Activated B cell treated with CpG ODN at 0.5 μM for 24 hours (primary cell): ENCODE measurements at regions not wholly inside any gene's neighbourhood (a gene's known extent, or its start where the extent isn't known, plus 50 kb on each side); places are given as distances from the start of the nearest gene placed in this dataset.

Experiments
- ATAC-seq: fragments of 200-7000 bp; cut with Tn5 transposase; one replicate; pipeline ENCODE4 v1.10.0; 2021; ENCODE audit warnings: low read depth, mild to moderate bottlenecking, moderate library complexity
- CTCF ChIA-PET: fragments of 350-600 bp; sonication (Branson Sonifier 250); formaldehyde crosslinking; loops from one replicate; lab custom pipeline; 2021; ENCODE audit warnings: antibody characterized with exemption; lab: Charles Lee
- POLR2A ChIA-PET: fragments of 350-600 bp; sonication (Branson Sonifier 250); formaldehyde crosslinking; loops from one replicate; lab custom pipeline; 2021; ENCODE audit warnings: antibody characterized with exemption; lab: Charles Lee
- DNase-seq: peaks from one replicate; pipeline ENCODE4 v3.0.0; 2022
- H3K27ac Mint-ChIP-seq: one replicate; pipeline ENCODE4 v1.8.0; 2020; ENCODE audit warnings: mixed read lengths
- H3K27me3 Mint-ChIP-seq: one replicate; pipeline ENCODE4 v1.8.0; 2021; ENCODE audit warnings: mixed read lengths
- H3K36me3 Mint-ChIP-seq: one replicate; pipeline ENCODE4 v1.8.0; 2021; ENCODE audit warnings: low read depth, mixed read lengths
- H3K4me1 Mint-ChIP-seq: one replicate; pipeline ENCODE4 v1.8.0; 2021; ENCODE audit warnings: mixed read lengths
- H3K4me3 Mint-ChIP-seq: one replicate; pipeline ENCODE4 v1.8.0; 2020; ENCODE audit warnings: mild to moderate bottlenecking, mixed read lengths
- H3K9me3 Mint-ChIP-seq: one replicate; pipeline ENCODE4 v1.8.0; 2020; ENCODE audit warnings: mixed read lengths
- CTCF ChIP-seq: fragments of 200-600 bp; IDR thresholded peaks from one replicate; pipeline ENCODE4 v1.8.0; 2022; ENCODE audit warnings: antibody characterized with exemption, mild to moderate bottlenecking
- intact Hi-C: fragments of 100-400 bp; cut with micrococcal nuclease; formaldehyde crosslinking; loops from one replicate; pipeline ENCODE4 v1.15.1; 2024

GRCh38 chr2:129376426-129377077 is 602.9 kb upstream of the RAB6C start:
- intact Hi-C loops: no loop called here
- Mint-ChIP-seq H3K36me3 (no peaks in the 10 kb centered on the region), H3K27me3 (no peaks in the 10 kb centered on the region), H3K9me3 (peaks cover 4% of the 10 kb centered on the region), H3K4me1 (peaks cover 7% of the 10 kb centered on the region), H3K4me3 (no peak overlapping the region), H3K27ac (no peak overlapping the region)
- ATAC-seq: no peak
- no peak for TF ChIP-seq CTCF
- ChIA-PET CTCF (no interaction called here), POLR2A (no interaction called here)
- DNase-seq: no peak

GRCh38 chr2:129377078-129377469 is 602.4 kb upstream of the RAB6C start:
- Mint-ChIP-seq H3K36me3 (no peaks in the 10 kb centered on the region), H3K4me3 (no peak overlapping the region), H3K27me3 (no peaks in the 10 kb centered on the region), H3K9me3 (peaks cover 6% of the 10 kb centered on the region), H3K4me1 (peaks cover 7% of the 10 kb centered on the region), H3K27ac (no peak overlapping the region)
- ChIA-PET POLR2A (no interaction called here), CTCF (no interaction called here)
- intact Hi-C loops: no loop called here
- ATAC-seq (no peak), DNase-seq (no peak)
- TF ChIP-seq CTCF: no peak

GRCh38 chr2:129378186-129378585 is 601.3 kb upstream of the RAB6C start:
- CTCF ChIA-PET: no interaction called here
- Mint-ChIP-seq H3K27me3 (no peaks in the 10 kb centered on the region), H3K36me3 (no peaks in the 10 kb centered on the region), H3K4me3 (no peak overlapping the region), H3K9me3 (peaks cover 11% of the 10 kb centered on the region), H3K27ac (no peak overlapping the region), H3K4me1 (peaks cover 7% of the 10 kb centered on the region)
- no peak for DNase-seq
- no peak for TF ChIP-seq CTCF
- ATAC-seq: no peak
- POLR2A ChIA-PET: no interaction called here
- intact Hi-C loops: no loop called here

GRCh38 chr2:129379411-129379810 is 600.1 kb upstream of the RAB6C start:
- no peak overlapping the region for H3K4me3 Mint-ChIP-seq
- no peaks in the 10 kb centered on the region for H3K27me3 Mint-ChIP-seq
- no peak for TF ChIP-seq CTCF
- ChIA-PET CTCF (no interaction called here), POLR2A (no interaction called here)
- no peaks in the 10 kb centered on the region for H3K36me3 Mint-ChIP-seq
- DNase-seq (no peak), ATAC-seq (no peak)
- H3K4me1 Mint-ChIP-seq: peaks cover 7% of the 10 kb centered on the region
- H3K9me3 Mint-ChIP-seq: peaks cover 11% of the 10 kb centered on the region
- intact Hi-C loops: no loop called here
- no peak overlapping the region for H3K27ac Mint-ChIP-seq

GRCh38 chr2:129381789-129382188 is 597.7 kb upstream of the RAB6C start:
- no peak for DNase-seq
- intact Hi-C loops: no loop called here
- ChIA-PET POLR2A (no interaction called here), CTCF (no interaction called here)
- Mint-ChIP-seq H3K4me1 (peaks cover 7% of the 10 kb centered on the region), H3K4me3 (no peak overlapping the region), H3K9me3 (peaks cover 11% of the 10 kb centered on the region), H3K36me3 (no peaks in the 10 kb centered on the region), H3K27me3 (peaks cover 3% of the 10 kb centered on the region), H3K27ac (no peak overlapping the region)
- no peak for ATAC-seq
- no peak for TF ChIP-seq CTCF
